ENCODE measurements at regions not wholly inside any gene's neighbourhood (a gene's known extent, or its start where the extent isn't known, plus 50 kb on each side); places are given as distances from the start of the nearest gene placed in this dataset.

DNA sequence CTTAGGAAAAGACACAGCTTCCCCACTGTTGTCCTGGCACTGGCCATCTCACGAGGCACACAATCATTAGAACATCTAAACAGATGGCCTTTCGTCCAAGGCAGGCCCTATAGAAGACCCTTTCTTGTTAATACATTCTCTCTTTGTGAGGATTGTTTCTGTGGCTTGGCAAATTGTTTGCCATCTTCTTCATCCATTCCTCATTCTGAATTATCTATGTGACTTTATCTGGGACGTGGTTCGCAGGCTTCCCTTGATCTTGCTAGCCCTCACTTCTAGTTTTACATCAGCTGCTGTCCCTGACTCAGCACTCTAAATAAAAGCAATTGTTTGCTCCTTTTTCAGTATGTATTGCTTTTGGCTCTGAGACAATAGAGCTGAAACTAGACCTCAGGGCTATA, 101.1 kb upstream of the ZC3H11B start:
- TF ChIP-seq, protein P1, sequence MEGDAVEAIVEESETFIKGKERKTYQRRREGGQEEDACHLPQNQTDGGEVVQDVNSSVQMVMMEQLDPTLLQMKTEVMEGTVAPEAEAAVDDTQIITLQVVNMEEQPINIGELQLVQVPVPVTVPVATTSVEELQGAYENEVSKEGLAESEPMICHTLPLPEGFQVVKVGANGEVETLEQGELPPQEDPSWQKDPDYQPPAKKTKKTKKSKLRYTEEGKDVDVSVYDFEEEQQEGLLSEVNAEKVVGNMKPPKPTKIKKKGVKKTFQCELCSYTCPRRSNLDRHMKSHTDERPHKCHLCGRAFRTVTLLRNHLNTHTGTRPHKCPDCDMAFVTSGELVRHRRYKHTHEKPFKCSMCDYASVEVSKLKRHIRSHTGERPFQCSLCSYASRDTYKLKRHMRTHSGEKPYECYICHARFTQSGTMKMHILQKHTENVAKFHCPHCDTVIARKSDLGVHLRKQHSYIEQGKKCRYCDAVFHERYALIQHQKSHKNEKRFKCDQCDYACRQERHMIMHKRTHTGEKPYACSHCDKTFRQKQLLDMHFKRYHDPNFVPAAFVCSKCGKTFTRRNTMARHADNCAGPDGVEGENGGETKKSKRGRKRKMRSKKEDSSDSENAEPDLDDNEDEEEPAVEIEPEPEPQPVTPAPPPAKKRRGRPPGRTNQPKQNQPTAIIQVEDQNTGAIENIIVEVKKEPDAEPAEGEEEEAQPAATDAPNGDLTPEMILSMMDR (conservative IDR thresholded peaks at IDR 0.05 in 1 of 2, IDR thresholded peaks at IDR 0.05 in 1 of 2; ENCODE audit: low read depth in 1 of 2, low read length in 2 of 2): no peak
- no peak for TF ChIP-seq EZH2 (IDR thresholded peaks at IDR 0.05; ENCODE audit: low read length, missing control alignments)
